Naive thymus-derived CD8-positive, alpha-beta T cell (primary cell): ENCODE measurements at regions not wholly inside any gene's neighbourhood (a gene's known extent, or its start where the extent isn't known, plus 50 kb on each side); places are given as distances from the start of the nearest gene placed in this dataset.

Source experiments
- ATAC-seq, 2 donors: fragments of 150-1000 bp; cut with Tn5 transposase in 1 of 2; sonication (Bioruptor Pico), chemical (Tn5 transposase) in 1 of 2; 1 replicate in 1 of 2; 2 replicates in 1 of 2; pipeline ENCODE4 v1.10.0; 2021; ENCODE audit warnings: mild to moderate bottlenecking in 2 of 2, moderate library complexity in 2 of 2
- POLR2A ChIA-PET: fragments of 350-600 bp; sonication (Branson Sonifier 250); formaldehyde crosslinking; loops from one replicate; lab custom pipeline; 2021; ENCODE audit warnings: antibody characterized with exemption; lab: Charles Lee
- DNase-seq, 10 donors: peaks; one replicate each; pipeline versions ENCODE4 v3.0.0 to v3.0.0-alpha.2; 2020 to 2022
- H3K27ac Mint-ChIP-seq, 10 donors: one replicate each; pipeline ENCODE4 v1.8.0; 2020 to 2022; ENCODE audit warnings: mild to moderate bottlenecking in 10 of 10, mixed read lengths in 10 of 10, moderate library complexity in 4 of 10, inconsistent platforms in 1 of 10
- H3K27me3 Mint-ChIP-seq, 5 donors: one replicate each; pipeline ENCODE4 v1.8.0; 2021 to 2022; ENCODE audit warnings: mixed read lengths in 5 of 5
- H3K36me3 Mint-ChIP-seq, 3 donors: one replicate each; pipeline ENCODE4 v1.8.0; 2020 to 2022; ENCODE audit warnings: mixed read lengths in 3 of 3, mild to moderate bottlenecking in 2 of 3, inconsistent platforms in 1 of 3
- H3K4me1 Mint-ChIP-seq, 4 donors: one replicate each; pipeline ENCODE4 v1.8.0; 2021 to 2022; ENCODE audit warnings: mixed read lengths in 4 of 4
- H3K4me3 Mint-ChIP-seq, 10 donors: one replicate each; pipeline ENCODE4 v1.8.0; 2020 to 2022; ENCODE audit warnings: mild to moderate bottlenecking in 10 of 10, mixed read lengths in 10 of 10, moderate library complexity in 6 of 10, inconsistent platforms in 1 of 10
- H3K9me3 Mint-ChIP-seq, 9 donors: one replicate each; pipeline ENCODE4 v1.8.0; 2020 to 2022; ENCODE audit warnings: mixed read lengths in 9 of 9, mild to moderate bottlenecking in 3 of 9, inconsistent platforms in 1 of 9, moderate library complexity in 1 of 9

DNA sequence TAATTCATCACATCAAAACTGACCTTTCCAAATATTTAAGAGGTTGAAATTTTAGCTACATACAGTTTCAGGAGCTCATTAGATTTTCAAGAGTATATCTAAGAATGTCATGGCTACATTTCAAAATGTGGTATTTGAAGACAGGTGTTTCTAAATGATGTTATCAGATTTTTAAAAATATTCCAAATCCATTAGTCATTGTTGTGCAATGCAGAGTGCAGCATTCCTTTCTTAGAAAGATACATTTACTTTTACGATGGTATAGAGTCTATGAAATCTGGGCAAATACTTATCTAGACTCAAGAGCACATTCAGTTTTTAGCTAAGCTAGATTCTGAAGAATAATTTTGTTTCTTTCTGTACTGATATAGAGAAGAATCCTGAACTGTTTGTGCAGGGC lies 230.3 kb downstream of the CHRM3 start:
- ATAC-seq (no peak), DNase-seq (no peak)
- peaks cover 0 to 7% (median 0%) of the 10 kb centered on the region in 9 donors for H3K9me3 Mint-ChIP-seq
- H3K27ac Mint-ChIP-seq = no peak overlapping the region
- H3K4me1 Mint-ChIP-seq = no peaks in the 10 kb centered on the region
- H3K4me3 Mint-ChIP-seq = no peak overlapping the region
- H3K36me3 Mint-ChIP-seq = no peaks in the 10 kb centered on the region
- POLR2A ChIA-PET = no interaction called here
- peaks cover 0 to 2% (median 0%) of the 10 kb centered on the region in 5 donors for H3K27me3 Mint-ChIP-seq

DNA sequence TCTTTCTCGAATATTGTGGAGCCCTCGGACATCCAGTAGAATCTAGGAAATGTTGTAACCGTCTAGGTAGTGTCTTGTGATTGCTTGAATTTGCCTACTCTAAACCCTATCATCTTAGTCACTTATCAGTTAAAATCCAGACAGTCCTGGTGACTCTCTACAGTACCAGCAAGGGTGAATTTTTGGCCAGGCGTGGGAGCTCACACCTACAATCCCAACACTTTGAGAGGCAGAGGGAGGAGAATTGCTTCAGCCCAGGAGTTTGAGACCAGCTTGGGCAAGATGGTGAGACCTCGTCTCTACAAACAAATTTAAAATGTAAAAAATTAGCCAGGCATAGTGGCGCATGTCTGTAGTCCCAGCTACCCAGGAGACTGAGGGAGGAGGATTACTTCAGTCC lies 230.9 kb downstream of the CHRM3 start:
- peaks cover 0 to 2% (median 0%) of the 10 kb centered on the region in 5 donors for H3K27me3 Mint-ChIP-seq
- no peak overlapping the region for H3K27ac Mint-ChIP-seq
- peaks cover 0 to 2% (median under 1%) of the 10 kb centered on the region in 3 donors for H3K36me3 Mint-ChIP-seq
- no peak for ATAC-seq
- no peaks in the 10 kb centered on the region for H3K4me1 Mint-ChIP-seq
- DNase-seq = no peak
- peaks cover 0 to 13% (median 2%) of the 10 kb centered on the region in 9 donors for H3K9me3 Mint-ChIP-seq
- POLR2A ChIA-PET = no interaction called here
- no peak overlapping the region for H3K4me3 Mint-ChIP-seq

DNA sequence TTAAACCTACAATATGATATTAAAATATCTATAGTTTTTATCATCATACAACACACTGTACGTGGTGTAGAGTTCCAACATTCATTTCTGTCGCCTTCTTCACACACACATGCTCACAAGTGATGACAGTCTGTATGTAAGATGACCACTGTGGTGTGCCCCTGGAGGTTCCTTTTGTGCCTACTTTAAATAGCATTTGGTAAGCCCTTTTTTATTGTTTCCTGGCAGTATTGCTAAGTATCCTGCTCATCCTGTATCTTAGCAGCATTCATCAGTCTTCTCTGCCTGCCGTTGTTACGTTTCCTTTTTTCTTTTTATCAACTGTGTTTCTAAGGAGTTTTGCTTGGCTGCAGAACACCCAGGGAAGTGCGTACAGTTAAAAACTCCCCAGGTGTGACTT lies 231.4 kb downstream of the CHRM3 start:
- ATAC-seq = no peak
- peaks cover 0 to 2% (median 0%) of the 10 kb centered on the region in 5 donors for H3K27me3 Mint-ChIP-seq
- peaks cover 0 to 6% (median 6%) of the 10 kb centered on the region in 3 donors for H3K36me3 Mint-ChIP-seq
- H3K9me3 Mint-ChIP-seq = peaks cover 0 to 17% (median 5%) of the 10 kb centered on the region in 9 donors
- POLR2A ChIA-PET = no interaction called here
- no peaks in the 10 kb centered on the region for H3K4me1 Mint-ChIP-seq
- H3K4me3 Mint-ChIP-seq = no peak overlapping the region
- no peak for DNase-seq
- H3K27ac Mint-ChIP-seq = no peak overlapping the region

DNA sequence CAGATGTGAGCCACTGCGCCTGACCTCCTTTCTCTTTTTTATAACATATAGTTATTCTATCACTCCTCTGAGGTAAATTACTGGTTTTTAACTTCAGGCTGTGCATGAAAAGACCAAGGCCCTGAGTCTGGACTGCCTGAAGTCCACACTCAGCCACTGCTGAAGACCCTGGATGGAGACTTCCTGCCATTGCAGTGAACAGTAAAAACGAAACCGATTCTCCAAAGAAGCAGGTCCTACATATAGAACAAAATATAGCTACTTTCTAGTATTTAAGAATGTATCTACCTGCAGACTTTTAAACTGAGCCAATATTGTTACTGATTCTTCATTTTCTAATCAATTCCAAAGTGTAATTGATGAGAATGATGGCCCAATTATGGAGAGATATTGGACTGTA lies 232.8 kb downstream of the CHRM3 start:
- H3K27ac Mint-ChIP-seq = peak overlapping the region in 1 of 10 donors; percentile 67
- DNase-seq = no peak
- no peaks in the 10 kb centered on the region for H3K4me1 Mint-ChIP-seq
- POLR2A ChIA-PET = no interaction called here
- no peak for ATAC-seq
- H3K27me3 Mint-ChIP-seq = peaks cover 0 to 2% (median 0%) of the 10 kb centered on the region in 5 donors
- peaks cover 0 to 17% (median 6%) of the 10 kb centered on the region in 9 donors for H3K9me3 Mint-ChIP-seq
- no peak overlapping the region for H3K4me3 Mint-ChIP-seq
- peaks cover 0 to 7% (median 6%) of the 10 kb centered on the region in 3 donors for H3K36me3 Mint-ChIP-seq

DNA sequence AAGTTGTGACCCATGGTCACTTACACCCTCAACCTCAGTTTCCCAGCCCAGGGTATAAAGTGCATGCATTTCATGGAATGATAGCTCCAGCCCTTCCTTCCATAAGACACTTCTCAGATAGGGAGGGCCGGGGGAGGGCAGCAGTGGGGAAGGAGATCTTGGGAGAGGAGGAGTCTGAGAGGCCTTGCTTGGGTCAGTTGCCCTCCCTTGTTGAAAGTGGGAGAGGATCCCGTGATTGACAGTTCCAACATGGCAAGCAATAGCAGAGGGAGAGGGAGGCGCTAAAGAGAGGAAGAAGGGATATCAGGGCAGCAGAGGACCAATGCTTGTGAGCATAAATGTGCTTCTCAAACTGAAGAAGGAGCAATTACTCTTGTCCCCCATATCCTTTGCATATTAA lies 244.4 kb downstream of the CHRM3 start:
- ATAC-seq = no peak
- H3K27ac Mint-ChIP-seq = peak overlapping the region in 1 of 10 donors; percentile 45
- no peaks in the 10 kb centered on the region for H3K36me3 Mint-ChIP-seq
- no peaks in the 10 kb centered on the region for H3K9me3 Mint-ChIP-seq
- no peak for DNase-seq
- no peaks in the 10 kb centered on the region for H3K27me3 Mint-ChIP-seq
- POLR2A ChIA-PET = no interaction called here
- no peak overlapping the region for H3K4me3 Mint-ChIP-seq
- peaks cover 0 to 2% (median 0%) of the 10 kb centered on the region in 4 donors for H3K4me1 Mint-ChIP-seq

DNA sequence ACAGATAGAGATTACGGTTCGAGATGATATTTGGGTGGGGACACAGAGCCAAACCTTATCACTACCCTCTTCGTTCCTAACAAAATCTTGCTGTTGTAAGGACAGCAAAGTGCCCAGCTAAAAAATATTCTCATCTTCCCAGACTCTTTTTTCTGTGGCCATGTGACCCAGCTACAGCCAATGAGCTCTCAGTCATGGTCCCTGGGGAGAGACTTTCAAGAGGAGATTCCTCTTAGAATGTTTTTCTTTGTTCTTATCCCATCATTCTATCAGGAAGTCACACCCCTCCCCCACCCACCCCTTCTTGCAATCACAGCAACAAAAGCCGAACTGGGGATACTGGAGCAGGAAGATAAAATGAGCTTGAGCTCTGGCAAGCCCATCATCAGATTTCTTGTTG lies 247.1 kb downstream of the CHRM3 start:
- peaks cover 0 to 2% (median 0%) of the 10 kb centered on the region in 3 donors for H3K36me3 Mint-ChIP-seq
- H3K27ac Mint-ChIP-seq = peak overlapping the region in 1 of 10 donors; percentile 37
- H3K4me1 Mint-ChIP-seq = peaks cover 0 to 3% (median 0%) of the 10 kb centered on the region in 4 donors
- no peaks in the 10 kb centered on the region for H3K27me3 Mint-ChIP-seq
- no peak for DNase-seq
- POLR2A ChIA-PET = no interaction called here
- H3K9me3 Mint-ChIP-seq = peaks cover 0 to 2% (median 0%) of the 10 kb centered on the region in 9 donors
- ATAC-seq = no peak
- H3K4me3 Mint-ChIP-seq = no peak overlapping the region

DNA sequence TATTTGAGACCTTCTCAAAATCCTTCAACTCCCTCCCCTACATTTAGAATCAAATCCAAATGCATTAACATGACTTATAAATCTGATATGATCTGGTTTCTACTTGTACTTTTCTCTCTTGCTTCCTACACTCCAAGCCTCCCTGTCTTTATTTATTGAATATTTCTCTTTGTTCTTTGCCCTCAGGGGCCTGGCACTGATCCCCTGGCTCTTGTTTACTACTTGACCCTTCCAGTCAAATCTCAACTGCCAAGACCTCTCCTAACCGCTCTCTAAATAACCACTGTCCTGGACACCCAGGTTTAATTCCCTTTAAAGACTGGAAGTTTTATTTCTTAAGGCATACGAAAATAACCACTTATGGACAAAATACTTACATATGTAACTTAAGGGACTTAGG lies 248.9 kb downstream of the CHRM3 start:
- no peak overlapping the region for H3K27ac Mint-ChIP-seq
- DNase-seq (no peak), ATAC-seq (no peak)
- peaks cover 0 to 3% (median 0%) of the 10 kb centered on the region in 4 donors for H3K4me1 Mint-ChIP-seq
- H3K9me3 Mint-ChIP-seq = peaks cover 0 to 4% (median 0%) of the 10 kb centered on the region in 9 donors
- H3K36me3 Mint-ChIP-seq = peaks cover 0 to 4% (median 0%) of the 10 kb centered on the region in 3 donors
- POLR2A ChIA-PET = no interaction called here
- no peaks in the 10 kb centered on the region for H3K27me3 Mint-ChIP-seq
- no peak overlapping the region for H3K4me3 Mint-ChIP-seq

DNA sequence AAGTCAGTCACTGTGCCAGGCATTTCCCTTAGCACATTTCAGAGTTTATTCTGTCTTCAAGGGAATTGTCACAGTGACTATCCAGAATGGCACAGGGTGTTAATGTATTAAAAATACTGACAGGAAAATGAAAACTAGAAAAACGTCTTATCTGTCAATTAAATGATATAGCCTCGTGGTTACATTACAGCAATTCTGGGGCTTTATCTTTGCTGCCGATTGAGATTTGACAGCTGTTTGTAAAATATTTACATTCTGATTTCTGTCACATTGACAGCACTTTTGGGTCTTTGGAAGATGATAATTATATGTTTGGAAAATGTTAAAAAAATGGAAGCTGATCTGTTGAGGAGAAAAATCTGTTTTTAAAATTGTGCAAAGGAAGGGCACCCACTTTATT lies 250.0 kb downstream of the CHRM3 start:
- H3K27ac Mint-ChIP-seq = no peak overlapping the region
- H3K27me3 Mint-ChIP-seq = no peaks in the 10 kb centered on the region
- peaks cover 0 to 7% (median 2%) of the 10 kb centered on the region in 9 donors for H3K9me3 Mint-ChIP-seq
- POLR2A ChIA-PET = no interaction called here
- H3K4me3 Mint-ChIP-seq = no peak overlapping the region
- DNase-seq = no peak
- H3K36me3 Mint-ChIP-seq = peaks cover 0 to 4% (median 0%) of the 10 kb centered on the region in 3 donors
- peaks cover 0 to 3% (median 0%) of the 10 kb centered on the region in 4 donors for H3K4me1 Mint-ChIP-seq
- no peak for ATAC-seq

DNA sequence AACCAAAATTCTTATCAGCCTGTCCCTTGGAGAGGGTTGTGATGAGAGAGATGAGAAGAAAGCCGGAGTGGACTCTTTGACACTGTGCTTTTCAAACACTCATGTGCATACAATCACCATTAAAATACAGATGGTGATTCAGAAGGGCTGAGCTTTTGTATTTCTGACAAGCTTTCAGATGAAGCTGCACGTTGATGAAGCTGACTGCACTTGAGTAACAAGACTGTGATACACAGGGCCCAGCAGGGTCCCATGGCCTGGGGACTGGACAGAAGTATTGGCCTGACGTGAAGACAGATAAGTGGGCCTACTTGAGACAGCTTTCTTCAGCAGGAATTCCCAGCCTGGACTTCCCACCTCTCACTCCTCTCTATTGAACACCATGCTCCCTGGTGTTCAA lies 258.2 kb downstream of the CHRM3 start:
- ATAC-seq (no peak), DNase-seq (no peak)
- peaks cover 0 to 2% (median 0%) of the 10 kb centered on the region in 4 donors for H3K4me1 Mint-ChIP-seq
- peaks cover 0 to 13% (median 3%) of the 10 kb centered on the region in 9 donors for H3K9me3 Mint-ChIP-seq
- H3K36me3 Mint-ChIP-seq = peaks cover 0 to 4% (median 0%) of the 10 kb centered on the region in 3 donors
- no peaks in the 10 kb centered on the region for H3K27me3 Mint-ChIP-seq
- no peak overlapping the region for H3K4me3 Mint-ChIP-seq
- POLR2A ChIA-PET = no interaction called here
- H3K27ac Mint-ChIP-seq = no peak overlapping the region

DNA sequence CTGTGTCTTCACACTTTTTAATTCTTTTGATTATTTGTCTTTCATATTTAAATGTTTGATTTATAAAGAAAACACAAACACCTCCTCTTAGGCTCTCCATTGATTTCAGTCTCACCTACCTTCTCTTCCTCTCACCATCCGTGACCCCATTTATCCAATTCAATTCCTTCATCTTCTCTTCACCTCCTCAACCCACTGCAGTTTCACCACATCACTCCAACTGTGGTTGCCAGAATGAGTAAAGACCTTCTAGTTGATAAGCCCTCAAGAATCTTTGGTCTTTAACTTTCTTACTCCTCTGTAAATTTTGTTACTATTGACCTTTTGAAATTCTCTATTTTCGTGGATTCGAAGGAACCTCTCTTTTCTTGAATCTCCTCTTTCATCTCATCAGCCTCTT lies 260.7 kb downstream of the CHRM3 start:
- H3K36me3 Mint-ChIP-seq = peaks cover 0 to 4% (median 0%) of the 10 kb centered on the region in 3 donors
- H3K9me3 Mint-ChIP-seq = peaks cover 0 to 8% (median 0%) of the 10 kb centered on the region in 9 donors
- H3K27me3 Mint-ChIP-seq = no peaks in the 10 kb centered on the region
- no peak overlapping the region for H3K4me3 Mint-ChIP-seq
- H3K4me1 Mint-ChIP-seq = peaks cover 0 to 2% (median 0%) of the 10 kb centered on the region in 4 donors
- POLR2A ChIA-PET = no interaction called here
- no peak for ATAC-seq
- no peak overlapping the region for H3K27ac Mint-ChIP-seq
- no peak for DNase-seq

DNA sequence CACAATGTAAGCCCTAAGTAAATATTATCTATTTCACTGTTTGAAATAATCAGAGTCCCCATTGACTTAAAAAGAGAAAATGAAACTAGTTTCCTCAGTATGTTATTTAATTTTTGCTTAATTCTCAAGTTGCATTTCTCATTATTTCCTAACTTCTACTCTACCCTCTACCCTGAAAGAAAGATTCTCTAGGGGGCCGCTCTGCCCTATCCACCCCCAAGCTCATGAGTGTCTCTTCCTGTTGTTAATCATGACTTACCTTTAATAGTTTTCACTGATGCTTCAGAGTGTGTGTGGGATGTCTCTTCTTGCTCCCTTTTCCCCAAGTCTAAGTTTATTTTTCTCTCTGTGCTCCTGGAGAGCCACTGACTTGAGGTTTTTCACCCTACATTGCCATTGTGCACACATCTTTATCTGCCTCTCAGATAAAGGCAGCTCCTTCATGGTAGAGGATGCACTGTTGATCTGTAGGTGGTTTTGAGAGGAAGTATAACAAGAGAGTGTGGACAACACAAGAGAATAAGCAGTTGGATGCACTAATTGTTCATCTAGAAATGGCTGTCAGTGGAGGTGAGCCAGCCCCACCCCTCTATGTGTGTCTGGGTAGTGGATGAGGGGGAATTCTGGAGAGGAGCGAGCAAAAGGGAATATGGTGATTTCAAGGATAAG lies 261.7 kb downstream of the CHRM3 start:
- Mint-ChIP-seq H3K4me1 (peaks cover 0 to 2% (median 0%) of the 10 kb centered on the region in 4 donors), H3K27ac (no peak overlapping the region), H3K4me3 (no peak overlapping the region), H3K36me3 (peaks cover 0 to 4% (median 0%) of the 10 kb centered on the region in 3 donors), H3K27me3 (no peaks in the 10 kb centered on the region), H3K9me3 (peaks cover 0 to 3% (median 0%) of the 10 kb centered on the region in 9 donors)
- POLR2A ChIA-PET = no interaction called here
- peak in 1 of 10 donors; percentile 5 for DNase-seq
- no peak for ATAC-seq

DNA sequence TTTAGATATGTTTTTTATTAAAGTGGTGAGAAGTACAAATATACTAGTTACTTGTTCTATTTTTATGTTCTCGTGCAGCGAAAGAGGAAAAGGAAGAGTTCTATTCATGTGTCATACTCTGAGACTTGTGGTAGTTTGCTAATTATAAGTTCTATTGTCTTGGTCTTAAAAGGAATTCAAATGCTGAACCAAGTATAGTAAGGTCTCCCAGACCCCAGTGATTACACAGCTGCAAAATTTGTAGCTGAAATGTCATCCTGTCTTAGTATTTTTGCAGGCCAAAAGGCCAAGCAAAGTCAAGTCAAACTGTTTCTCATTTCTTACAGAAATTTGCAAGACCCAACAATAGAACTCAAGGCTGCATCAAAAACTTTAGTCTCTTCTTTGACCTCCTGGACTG lies 268.7 kb downstream of the CHRM3 start:
- no peaks in the 10 kb centered on the region for H3K9me3 Mint-ChIP-seq
- no peak overlapping the region for H3K4me3 Mint-ChIP-seq
- DNase-seq = no peak
- H3K4me1 Mint-ChIP-seq = peaks cover 0 to 3% (median 0%) of the 10 kb centered on the region in 4 donors
- H3K27me3 Mint-ChIP-seq = no peaks in the 10 kb centered on the region
- POLR2A ChIA-PET = no interaction called here
- no peaks in the 10 kb centered on the region for H3K36me3 Mint-ChIP-seq
- no peak for ATAC-seq
- H3K27ac Mint-ChIP-seq = no peak overlapping the region

DNA sequence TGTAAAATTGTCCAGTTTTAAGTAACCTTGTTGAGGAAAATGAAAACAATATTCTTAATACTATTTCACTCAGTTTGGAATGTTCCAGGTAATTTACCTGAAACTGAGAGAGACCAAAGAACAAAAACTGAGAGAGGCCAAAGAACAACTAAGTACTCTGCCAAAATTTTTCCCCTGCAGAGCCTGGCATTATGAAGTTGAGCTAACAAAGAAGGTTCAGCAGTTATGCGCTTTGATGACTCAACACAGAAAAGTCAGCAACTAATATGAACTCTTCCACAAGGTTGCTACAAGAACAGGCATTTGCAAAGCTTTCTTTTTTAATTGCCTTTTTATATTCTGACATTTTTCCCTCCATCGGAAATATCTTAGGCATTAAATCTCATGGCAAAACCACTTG lies 270.9 kb downstream of the CHRM3 start:
- no peak for ATAC-seq
- Mint-ChIP-seq H3K9me3 (no peaks in the 10 kb centered on the region), H3K27ac (no peak overlapping the region), H3K27me3 (no peaks in the 10 kb centered on the region), H3K4me3 (no peak overlapping the region), H3K36me3 (no peaks in the 10 kb centered on the region), H3K4me1 (peaks cover 0 to 3% (median 0%) of the 10 kb centered on the region in 4 donors)
- POLR2A ChIA-PET = no interaction called here
- DNase-seq = no peak
